ENCODE measurements at regions not wholly inside any gene's neighbourhood (a gene's known extent, or its start where the extent isn't known, plus 50 kb on each side); places are given as distances from the start of the nearest gene placed in this dataset.

GRCh38 chr1:182301467-182302198, 90.0 kb downstream of the GLUL start:
- TF ChIP-seq CTCF (IDR thresholded peaks at IDR 0.05): no peak
- TF ChIP-seq POLR2A (IDR thresholded peaks at IDR 0.05): no peak
- no peak for TF ChIP-seq POLR2AphosphoS5 (IDR thresholded peaks at IDR 0.05; ENCODE audit: insufficient read depth in 1 of 2, low read depth in 1 of 2)

All from vagina (tissue), 2 donors.